ENCODE measurements at regions not wholly inside any gene's neighbourhood (a gene's known extent, or its start where the extent isn't known, plus 50 kb on each side); places are given as distances from the start of the nearest gene placed in this dataset.

DNA sequence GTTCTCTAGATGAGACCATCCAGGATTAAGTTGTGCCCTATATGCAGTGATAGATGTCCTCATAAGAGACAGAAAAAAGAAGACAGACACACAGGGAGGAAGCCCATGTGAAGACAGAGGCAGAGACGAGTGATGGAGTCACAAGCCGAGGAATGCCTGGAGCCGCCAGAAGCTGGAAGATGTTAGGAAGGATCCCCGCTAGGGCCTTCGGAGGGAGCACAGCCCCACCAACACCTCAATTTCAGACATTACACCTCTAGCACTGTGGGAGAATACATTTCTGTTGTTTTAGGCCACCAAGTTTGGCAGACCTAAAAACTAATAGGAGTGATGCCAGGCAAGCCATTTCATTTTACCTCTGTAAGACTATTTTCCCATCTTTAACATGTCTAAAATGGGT lies 458.5 kb downstream of the MED13L start:
- TF ChIP-seq, protein P1, sequence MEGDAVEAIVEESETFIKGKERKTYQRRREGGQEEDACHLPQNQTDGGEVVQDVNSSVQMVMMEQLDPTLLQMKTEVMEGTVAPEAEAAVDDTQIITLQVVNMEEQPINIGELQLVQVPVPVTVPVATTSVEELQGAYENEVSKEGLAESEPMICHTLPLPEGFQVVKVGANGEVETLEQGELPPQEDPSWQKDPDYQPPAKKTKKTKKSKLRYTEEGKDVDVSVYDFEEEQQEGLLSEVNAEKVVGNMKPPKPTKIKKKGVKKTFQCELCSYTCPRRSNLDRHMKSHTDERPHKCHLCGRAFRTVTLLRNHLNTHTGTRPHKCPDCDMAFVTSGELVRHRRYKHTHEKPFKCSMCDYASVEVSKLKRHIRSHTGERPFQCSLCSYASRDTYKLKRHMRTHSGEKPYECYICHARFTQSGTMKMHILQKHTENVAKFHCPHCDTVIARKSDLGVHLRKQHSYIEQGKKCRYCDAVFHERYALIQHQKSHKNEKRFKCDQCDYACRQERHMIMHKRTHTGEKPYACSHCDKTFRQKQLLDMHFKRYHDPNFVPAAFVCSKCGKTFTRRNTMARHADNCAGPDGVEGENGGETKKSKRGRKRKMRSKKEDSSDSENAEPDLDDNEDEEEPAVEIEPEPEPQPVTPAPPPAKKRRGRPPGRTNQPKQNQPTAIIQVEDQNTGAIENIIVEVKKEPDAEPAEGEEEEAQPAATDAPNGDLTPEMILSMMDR (IDR thresholded peaks at IDR 0.05; ENCODE audit: poor library complexity, severe bottlenecking): no peak
- TF ChIP-seq EZH2 (IDR thresholded peaks at IDR 0.05; ENCODE audit: borderline replicate concordance, insufficient read depth, low read length, poor library complexity, severe bottlenecking): no peak
- TF ChIP-seq, protein P2, sequence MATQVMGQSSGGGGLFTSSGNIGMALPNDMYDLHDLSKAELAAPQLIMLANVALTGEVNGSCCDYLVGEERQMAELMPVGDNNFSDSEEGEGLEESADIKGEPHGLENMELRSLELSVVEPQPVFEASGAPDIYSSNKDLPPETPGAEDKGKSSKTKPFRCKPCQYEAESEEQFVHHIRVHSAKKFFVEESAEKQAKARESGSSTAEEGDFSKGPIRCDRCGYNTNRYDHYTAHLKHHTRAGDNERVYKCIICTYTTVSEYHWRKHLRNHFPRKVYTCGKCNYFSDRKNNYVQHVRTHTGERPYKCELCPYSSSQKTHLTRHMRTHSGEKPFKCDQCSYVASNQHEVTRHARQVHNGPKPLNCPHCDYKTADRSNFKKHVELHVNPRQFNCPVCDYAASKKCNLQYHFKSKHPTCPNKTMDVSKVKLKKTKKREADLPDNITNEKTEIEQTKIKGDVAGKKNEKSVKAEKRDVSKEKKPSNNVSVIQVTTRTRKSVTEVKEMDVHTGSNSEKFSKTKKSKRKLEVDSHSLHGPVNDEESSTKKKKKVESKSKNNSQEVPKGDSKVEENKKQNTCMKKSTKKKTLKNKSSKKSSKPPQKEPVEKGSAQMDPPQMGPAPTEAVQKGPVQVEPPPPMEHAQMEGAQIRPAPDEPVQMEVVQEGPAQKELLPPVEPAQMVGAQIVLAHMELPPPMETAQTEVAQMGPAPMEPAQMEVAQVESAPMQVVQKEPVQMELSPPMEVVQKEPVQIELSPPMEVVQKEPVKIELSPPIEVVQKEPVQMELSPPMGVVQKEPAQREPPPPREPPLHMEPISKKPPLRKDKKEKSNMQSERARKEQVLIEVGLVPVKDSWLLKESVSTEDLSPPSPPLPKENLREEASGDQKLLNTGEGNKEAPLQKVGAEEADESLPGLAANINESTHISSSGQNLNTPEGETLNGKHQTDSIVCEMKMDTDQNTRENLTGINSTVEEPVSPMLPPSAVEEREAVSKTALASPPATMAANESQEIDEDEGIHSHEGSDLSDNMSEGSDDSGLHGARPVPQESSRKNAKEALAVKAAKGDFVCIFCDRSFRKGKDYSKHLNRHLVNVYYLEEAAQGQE (IDR thresholded peaks at IDR 0.05; ENCODE audit: borderline replicate concordance): no peak
- TF ChIP-seq RAD21 (conservative IDR thresholded peaks at IDR 0.05): no peak
- no peak for TF ChIP-seq EP300 (conservative IDR thresholded peaks at IDR 0.05; ENCODE audit: poor library complexity, severe bottlenecking)
